ENCODE measurements at regions not wholly inside any gene's neighbourhood (a gene's known extent, or its start where the extent isn't known, plus 50 kb on each side); places are given as distances from the start of the nearest gene placed in this dataset.

DNA sequence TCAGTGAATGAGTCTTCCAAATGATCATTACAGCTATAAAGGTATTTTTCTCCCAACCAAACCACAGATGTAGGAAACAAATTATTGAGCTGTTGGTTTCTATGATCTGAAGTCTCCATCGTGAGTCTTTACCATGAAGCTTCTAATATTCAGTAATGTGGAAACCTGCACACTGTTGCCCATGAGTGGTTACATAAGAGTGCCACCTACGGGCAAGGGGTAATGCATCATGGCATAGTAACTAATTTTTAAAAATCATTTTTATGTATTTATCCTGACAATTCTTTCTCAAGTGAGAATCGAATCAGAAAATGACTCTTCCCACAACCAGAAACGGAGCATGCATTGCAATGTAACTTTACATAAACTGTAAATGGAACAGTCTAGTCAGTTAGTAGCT, 282.5 kb upstream of the SMARCA2 start:
- POLR2A ChIA-PET = no interaction called here
- Histone ChIP-seq H3K36me3 (replicated peaks in 1 of 2; ENCODE audit: control insufficient read depth in 1 of 2, insufficient read depth in 2 of 2, low read length in 1 of 2) (no peaks in the 10 kb centered on the region), H3K9me2 (no peaks in the 10 kb centered on the region; the same call in 1 of the 2 replicates), H3K27me3 (ENCODE audit: insufficient read depth) (no peaks in the 10 kb centered on the region), H3K9ac (no peak overlapping the region), H3K27ac (ENCODE audit: low read depth in 2 of 2, low read length in 1 of 2) (no peak overlapping the region), H3K4me2 (no peak overlapping the region), H2AFZ (ENCODE audit: low read depth) (no peak overlapping the region), H3K4me1 (ENCODE audit: control insufficient read depth in 1 of 2, insufficient read depth in 2 of 2, low read depth in 1 of 2, low read length in 1 of 2) (no peaks in the 10 kb centered on the region), H3K4me3 (ENCODE audit: low read depth in 2 of 2, low read length in 1 of 2) (no peak overlapping the region), H3K9me3 (no peaks in the 10 kb centered on the region), H3K79me2 (ENCODE audit: insufficient read depth) (no peaks in the 10 kb centered on the region), H3F3A (replicated peaks; ENCODE audit: insufficient read depth) (no peaks in the 10 kb centered on the region), H4K20me1 (ENCODE audit: insufficient read depth) (no peaks in the 10 kb centered on the region)
- DNase-seq = no peak
- 5% methylated on average over 4 of the region's 4 CpGs for WGBS (ENCODE audit: low lambda C conversion rate)
- CTCF ChIA-PET = interaction anchor here (0.9 to 2.0 kb wide), 5 partner anchors 10 to 17 kb away, joined by 3 to 8 read pairs (median 4); no protein-coding TSS in a partner anchor
- TF ChIP-seq SMC3 (IDR thresholded peaks at IDR 0.05; ENCODE audit: low read depth, low read length) (no peak), FOSL2 (IDR thresholded peaks at IDR 0.05; ENCODE audit: borderline replicate concordance, low read depth) (no peak), EP300 (IDR thresholded peaks at IDR 0.05; ENCODE audit: borderline replicate concordance in 1 of 2, low read depth in 1 of 2, low read length in 1 of 2) (no peak), MEF2A (IDR thresholded peaks at IDR 0.05; ENCODE audit: borderline replicate concordance, low read depth) (no peak), RAD21 (IDR thresholded peaks at IDR 0.05; ENCODE audit: low read length) (peak; percentile 42), JUND (IDR thresholded peaks at IDR 0.05) (no peak), TCF12 (IDR thresholded peaks at IDR 0.05) (no peak), CHD2 (IDR thresholded peaks at IDR 0.05; ENCODE audit: low read length, partially characterized antibody) (no peak), YY1 (IDR thresholded peaks at IDR 0.05; ENCODE audit: low read depth) (no peak), RXRA (IDR thresholded peaks at IDR 0.05; ENCODE audit: borderline replicate concordance, low read depth) (no peak), FOXJ3 (CRISPR knock-in tag; IDR thresholded peaks at IDR 0.05) (no peak), MXI1 (IDR thresholded peaks at IDR 0.05; ENCODE audit: low read depth, low read length) (no peak), GATA2 (CRISPR knock-in tag; IDR thresholded peaks at IDR 0.05) (no peak)
- TF ChIP-seq, protein P1, sequence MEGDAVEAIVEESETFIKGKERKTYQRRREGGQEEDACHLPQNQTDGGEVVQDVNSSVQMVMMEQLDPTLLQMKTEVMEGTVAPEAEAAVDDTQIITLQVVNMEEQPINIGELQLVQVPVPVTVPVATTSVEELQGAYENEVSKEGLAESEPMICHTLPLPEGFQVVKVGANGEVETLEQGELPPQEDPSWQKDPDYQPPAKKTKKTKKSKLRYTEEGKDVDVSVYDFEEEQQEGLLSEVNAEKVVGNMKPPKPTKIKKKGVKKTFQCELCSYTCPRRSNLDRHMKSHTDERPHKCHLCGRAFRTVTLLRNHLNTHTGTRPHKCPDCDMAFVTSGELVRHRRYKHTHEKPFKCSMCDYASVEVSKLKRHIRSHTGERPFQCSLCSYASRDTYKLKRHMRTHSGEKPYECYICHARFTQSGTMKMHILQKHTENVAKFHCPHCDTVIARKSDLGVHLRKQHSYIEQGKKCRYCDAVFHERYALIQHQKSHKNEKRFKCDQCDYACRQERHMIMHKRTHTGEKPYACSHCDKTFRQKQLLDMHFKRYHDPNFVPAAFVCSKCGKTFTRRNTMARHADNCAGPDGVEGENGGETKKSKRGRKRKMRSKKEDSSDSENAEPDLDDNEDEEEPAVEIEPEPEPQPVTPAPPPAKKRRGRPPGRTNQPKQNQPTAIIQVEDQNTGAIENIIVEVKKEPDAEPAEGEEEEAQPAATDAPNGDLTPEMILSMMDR (IDR thresholded peaks at IDR 0.05) = peak; percentile 33; the same call in 1 of the 2 replicates
- TF ChIP-seq, protein P2, sequence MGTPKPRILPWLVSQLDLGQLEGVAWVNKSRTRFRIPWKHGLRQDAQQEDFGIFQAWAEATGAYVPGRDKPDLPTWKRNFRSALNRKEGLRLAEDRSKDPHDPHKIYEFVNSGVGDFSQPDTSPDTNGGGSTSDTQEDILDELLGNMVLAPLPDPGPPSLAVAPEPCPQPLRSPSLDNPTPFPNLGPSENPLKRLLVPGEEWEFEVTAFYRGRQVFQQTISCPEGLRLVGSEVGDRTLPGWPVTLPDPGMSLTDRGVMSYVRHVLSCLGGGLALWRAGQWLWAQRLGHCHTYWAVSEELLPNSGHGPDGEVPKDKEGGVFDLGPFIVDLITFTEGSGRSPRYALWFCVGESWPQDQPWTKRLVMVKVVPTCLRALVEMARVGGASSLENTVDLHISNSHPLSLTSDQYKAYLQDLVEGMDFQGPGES (IDR thresholded peaks at IDR 0.05; ENCODE audit: low read depth, low read length) = no peak

DNA sequence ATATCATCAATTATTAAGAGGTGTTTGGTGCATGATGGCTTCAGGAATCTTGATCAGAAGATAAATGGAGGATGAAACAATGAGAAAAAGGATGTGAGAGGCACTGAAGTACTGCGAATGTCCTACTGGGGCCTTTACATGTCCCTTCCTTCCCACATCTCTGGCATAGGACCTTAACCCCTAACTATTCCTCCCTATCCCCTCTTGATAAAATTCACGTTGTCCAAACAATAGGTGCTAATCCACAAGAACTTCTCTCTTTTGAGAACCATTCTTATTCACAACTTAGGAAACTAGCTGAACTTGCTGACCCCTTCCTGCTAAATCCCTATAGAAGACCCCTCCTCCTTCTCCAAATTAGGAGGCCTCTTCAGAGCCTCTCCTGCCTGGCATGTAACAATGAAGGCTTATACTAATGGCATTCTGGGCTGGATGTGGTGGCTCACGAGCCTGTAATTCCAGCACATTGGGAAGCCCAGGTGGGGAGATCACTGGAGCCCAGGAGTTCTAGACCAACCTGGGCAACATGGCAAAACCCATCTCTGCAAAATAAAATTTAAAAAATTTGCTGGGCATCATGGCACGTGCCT, 276.5 kb upstream of the SMARCA2 start:
- H3K4me3 ChIP-seq (ENCODE audit: low read depth in 2 of 2, low read length in 1 of 2) = no peak overlapping the region
- no peaks in the 10 kb centered on the region; the same call in 1 of the 2 replicates for H3K9me2 ChIP-seq
- no peak for DNase-seq
- ChIA-PET CTCF (no interaction called here), POLR2A (no interaction called here)
- no peaks in the 10 kb centered on the region for H3K79me2 ChIP-seq (ENCODE audit: insufficient read depth)
- H3K36me3 ChIP-seq (replicated peaks in 1 of 2; ENCODE audit: control insufficient read depth in 1 of 2, insufficient read depth in 2 of 2, low read length in 1 of 2) = no peaks in the 10 kb centered on the region
- H3K27me3 ChIP-seq (ENCODE audit: insufficient read depth) = no peaks in the 10 kb centered on the region
- H3K4me2 ChIP-seq = no peak overlapping the region
- H3F3A ChIP-seq (replicated peaks; ENCODE audit: insufficient read depth) = no peaks in the 10 kb centered on the region
- WGBS (ENCODE audit: low lambda C conversion rate) = 3% methylated on average over 4 of the region's 4 CpGs
- no peaks in the 10 kb centered on the region for H3K4me1 ChIP-seq (ENCODE audit: control insufficient read depth in 1 of 2, insufficient read depth in 2 of 2, low read depth in 1 of 2, low read length in 1 of 2)
- no peak overlapping the region for H2AFZ ChIP-seq (ENCODE audit: low read depth)
- no peak overlapping the region for H3K27ac ChIP-seq (ENCODE audit: low read depth in 2 of 2, low read length in 1 of 2)
- H3K9ac ChIP-seq = no peak overlapping the region
- no peaks in the 10 kb centered on the region for H4K20me1 ChIP-seq (ENCODE audit: insufficient read depth)
- no peaks in the 10 kb centered on the region for H3K9me3 ChIP-seq
- TF ChIP-seq ELF1 (IDR thresholded peaks at IDR 0.05) (no peak), GABPA (IDR thresholded peaks at IDR 0.05; ENCODE audit: low read depth) (no peak), SIN3A (IDR thresholded peaks at IDR 0.05; ENCODE audit: borderline replicate concordance, low read depth, low read length) (no peak), MEF2A (IDR thresholded peaks at IDR 0.05; ENCODE audit: borderline replicate concordance, low read depth) (no peak), EP300 (IDR thresholded peaks at IDR 0.05; ENCODE audit: borderline replicate concordance in 1 of 2, low read depth in 1 of 2, low read length in 1 of 2) (no peak), EZH2phosphoT487 (IDR thresholded peaks at IDR 0.05; ENCODE audit: borderline replicate concordance, low read depth) (no peak)
- TF ChIP-seq, protein P1 (IDR thresholded peaks at IDR 0.05) = no peak
- TF ChIP-seq, protein P3, sequence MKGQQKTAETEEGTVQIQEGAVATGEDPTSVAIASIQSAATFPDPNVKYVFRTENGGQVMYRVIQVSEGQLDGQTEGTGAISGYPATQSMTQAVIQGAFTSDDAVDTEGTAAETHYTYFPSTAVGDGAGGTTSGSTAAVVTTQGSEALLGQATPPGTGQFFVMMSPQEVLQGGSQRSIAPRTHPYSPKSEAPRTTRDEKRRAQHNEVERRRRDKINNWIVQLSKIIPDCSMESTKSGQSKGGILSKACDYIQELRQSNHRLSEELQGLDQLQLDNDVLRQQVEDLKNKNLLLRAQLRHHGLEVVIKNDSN (IDR thresholded peaks at IDR 0.05; ENCODE audit: borderline replicate concordance, low read depth) = no peak
- TF ChIP-seq, protein P4, sequence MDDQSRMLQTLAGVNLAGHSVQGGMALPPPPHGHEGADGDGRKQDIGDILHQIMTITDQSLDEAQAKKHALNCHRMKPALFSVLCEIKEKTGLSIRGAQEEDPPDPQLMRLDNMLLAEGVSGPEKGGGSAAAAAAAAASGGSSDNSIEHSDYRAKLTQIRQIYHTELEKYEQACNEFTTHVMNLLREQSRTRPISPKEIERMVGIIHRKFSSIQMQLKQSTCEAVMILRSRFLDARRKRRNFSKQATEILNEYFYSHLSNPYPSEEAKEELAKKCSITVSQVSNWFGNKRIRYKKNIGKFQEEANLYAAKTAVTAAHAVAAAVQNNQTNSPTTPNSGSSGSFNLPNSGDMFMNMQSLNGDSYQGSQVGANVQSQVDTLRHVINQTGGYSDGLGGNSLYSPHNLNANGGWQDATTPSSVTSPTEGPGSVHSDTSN (IDR thresholded peaks at IDR 0.05) = no peak
